Body of pancreas (tissue), 4 donors: ENCODE measurements at regions not wholly inside any gene's neighbourhood (a gene's known extent, or its start where the extent isn't known, plus 50 kb on each side); places are given as distances from the start of the nearest gene placed in this dataset.

Experiments
- ATAC-seq: fragments of 150-250 bp; one replicate; pipeline ENCODE4 v1.9.1; 2016
- DNase-seq, 4 donors: peaks; one replicate each; pipeline ENCODE4 v3.0.0-alpha.2; 2019
- H3K27ac ChIP-seq, 4 donors: fragments of 200-600 bp; sonication (generic); 1 replicate in 3 of 4; 2 replicates in 1 of 4; pipeline versions ENCODE4 v1.5.1 to v1.6.1; 2016 to 2019; ENCODE audit warnings: mild to moderate bottlenecking in 1 of 4, mixed read lengths in 1 of 4, moderate library complexity in 1 of 4
- H3K27me3 ChIP-seq, 2 donors: fragments of 200-600 bp; sonication (generic); one replicate each; pipeline ENCODE4 v1.6.0; 2016; ENCODE audit warnings: mild to moderate bottlenecking in 1 of 2
- H3K36me3 ChIP-seq, 2 donors: fragments of 200-600 bp; sonication (generic); replicated peaks in 1 of 2; 2 replicates each; pipeline ENCODE4 v1.5.1; 2016; ENCODE audit warnings: low read depth in 2 of 2; ENCODE audit not compliant: insufficient read depth in 1 of 2
- H3K4me1 ChIP-seq: fragments of 200-600 bp; sonication (generic); one replicate; pipeline ENCODE4 v1.6.0; 2016
- H3K4me3 ChIP-seq, 2 donors: fragments of 200-600 bp; sonication (generic); 1 replicate in 1 of 2; 2 replicates in 1 of 2; pipeline ENCODE4 v1.5.1; 2016 to 2019
- H3K9me3 ChIP-seq, 3 donors: fragments of 200-600 bp; sonication (generic); 1 replicate in 2 of 3; 2 replicates in 1 of 3; pipeline ENCODE4 v1.5.1; 2016
- POLR2A ChIP-seq, 3 donors: fragments of 450-650 bp; IDR thresholded peaks; one replicate each; pipeline ENCODE4 v1.6.1; 2016; ENCODE audit warnings: antibody characterized with exemption in 3 of 3, mild to moderate bottlenecking in 2 of 3
- WGBS, 2 donors: methylation state at CpG; one replicate each; pipeline ENCODE4 v1.1.5; 2017; 5-methylcytosine and 5-hydroxymethylcytosine counted together
- intact Hi-C: fragments of 100-400 bp; cut with DNase I; formaldehyde crosslinking; loops from one replicate; pipeline ENCODE4 v1.15.1; 2023
- TF ChIP-seq, protein P1 (sequence below), 7 experiments: fragments of 450-650 bp in 4 of 7; fragments of 200-600 bp in 3 of 7; sonication (generic) in 3 of 7; IDR thresholded peaks; one replicate each; pipeline ENCODE4 v1.5.1; 2016 to 2019; ENCODE audit warnings: antibody characterized with exemption in 7 of 7

DNA sequence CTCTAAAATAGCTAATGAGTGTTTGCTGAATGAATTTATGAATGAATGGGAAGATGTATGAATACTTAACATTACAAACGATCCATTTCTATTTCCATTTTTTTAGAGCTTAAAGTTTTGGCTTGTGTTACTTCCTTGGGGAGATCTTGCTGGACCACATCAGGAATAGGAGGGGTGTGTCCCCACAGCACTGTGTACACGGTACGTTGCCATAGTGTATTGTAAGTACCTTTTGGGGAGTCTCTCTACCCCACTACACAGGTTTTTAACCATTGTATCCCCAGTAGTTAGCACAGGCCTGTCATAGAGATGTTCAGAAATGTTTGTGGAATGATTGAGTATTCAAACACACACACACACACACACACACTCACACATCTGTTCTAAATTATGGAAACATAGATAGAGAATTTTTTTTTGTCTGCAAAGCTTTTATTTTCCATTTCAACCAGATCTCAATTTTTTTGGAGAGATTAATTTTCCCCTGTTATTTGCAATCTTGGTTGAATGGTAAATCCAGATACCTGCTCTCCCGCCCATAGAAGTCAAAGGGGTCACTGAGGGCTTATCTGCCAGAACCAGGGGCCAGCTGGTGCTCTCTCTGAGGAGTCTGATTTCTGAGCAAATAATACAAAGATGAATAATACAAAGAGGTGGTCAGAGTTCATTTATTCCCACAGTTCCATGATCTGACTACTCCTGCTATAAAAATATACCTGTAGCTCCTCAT is 471.0 kb downstream of the INSC start:
- WGBS, 2 donors: 69 to 77% methylated on average over 4 of the region's 4 CpGs
- no peaks in the 10 kb centered on the region for H3K4me1 ChIP-seq
- H3K36me3 ChIP-seq: no peaks in the 10 kb centered on the region
- H3K27me3 ChIP-seq: no peaks in the 10 kb centered on the region
- ATAC-seq (no peak), DNase-seq (no peak)
- no peak for TF ChIP-seq POLR2A (IDR thresholded peaks at IDR 0.05)
- TF ChIP-seq, protein P1, sequence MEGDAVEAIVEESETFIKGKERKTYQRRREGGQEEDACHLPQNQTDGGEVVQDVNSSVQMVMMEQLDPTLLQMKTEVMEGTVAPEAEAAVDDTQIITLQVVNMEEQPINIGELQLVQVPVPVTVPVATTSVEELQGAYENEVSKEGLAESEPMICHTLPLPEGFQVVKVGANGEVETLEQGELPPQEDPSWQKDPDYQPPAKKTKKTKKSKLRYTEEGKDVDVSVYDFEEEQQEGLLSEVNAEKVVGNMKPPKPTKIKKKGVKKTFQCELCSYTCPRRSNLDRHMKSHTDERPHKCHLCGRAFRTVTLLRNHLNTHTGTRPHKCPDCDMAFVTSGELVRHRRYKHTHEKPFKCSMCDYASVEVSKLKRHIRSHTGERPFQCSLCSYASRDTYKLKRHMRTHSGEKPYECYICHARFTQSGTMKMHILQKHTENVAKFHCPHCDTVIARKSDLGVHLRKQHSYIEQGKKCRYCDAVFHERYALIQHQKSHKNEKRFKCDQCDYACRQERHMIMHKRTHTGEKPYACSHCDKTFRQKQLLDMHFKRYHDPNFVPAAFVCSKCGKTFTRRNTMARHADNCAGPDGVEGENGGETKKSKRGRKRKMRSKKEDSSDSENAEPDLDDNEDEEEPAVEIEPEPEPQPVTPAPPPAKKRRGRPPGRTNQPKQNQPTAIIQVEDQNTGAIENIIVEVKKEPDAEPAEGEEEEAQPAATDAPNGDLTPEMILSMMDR (IDR thresholded peaks at IDR 0.05): no peak
- intact Hi-C loops: no loop called here
- no peak overlapping the region for H3K4me3 ChIP-seq
- no peak overlapping the region for H3K27ac ChIP-seq
- no peaks in the 10 kb centered on the region for H3K9me3 ChIP-seq

DNA sequence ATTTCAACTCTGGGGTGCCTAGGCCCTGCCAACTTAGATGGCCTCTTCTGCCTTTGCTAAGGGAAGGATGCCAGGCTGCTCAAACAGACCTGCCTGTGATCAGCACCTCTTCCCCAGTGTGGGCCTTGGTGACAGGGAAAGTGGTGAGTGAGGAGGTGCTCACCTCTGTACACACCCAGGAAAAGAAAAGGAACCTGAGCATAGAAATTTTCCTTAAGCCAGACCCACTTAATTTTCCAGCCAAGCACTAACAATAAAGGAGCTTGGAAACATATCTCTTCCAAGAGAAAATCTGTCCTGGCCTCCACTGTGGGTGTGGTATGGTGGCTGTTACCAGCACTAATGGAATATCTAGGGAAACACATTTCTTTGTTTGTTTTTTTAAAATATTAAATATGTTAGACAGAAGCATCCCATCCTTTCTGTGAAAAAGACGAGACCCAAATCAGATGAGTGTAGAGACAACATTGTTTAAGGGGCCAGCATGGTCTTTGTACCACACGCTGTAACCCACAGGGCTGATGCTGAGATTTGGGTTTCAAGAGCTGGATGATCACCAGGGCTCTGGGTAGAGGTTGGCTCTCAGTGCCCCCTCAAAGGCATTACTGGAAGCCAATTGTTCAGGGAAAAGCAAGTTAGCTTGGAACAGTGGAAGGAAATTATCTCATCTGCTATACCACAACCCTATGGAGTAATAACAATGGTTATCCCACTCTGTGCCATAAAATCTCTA is 472.2 kb downstream of the INSC start:
- H3K9me3 ChIP-seq: no peaks in the 10 kb centered on the region
- no peak overlapping the region for H3K4me3 ChIP-seq
- DNase-seq: no peak
- H3K4me1 ChIP-seq: no peaks in the 10 kb centered on the region
- TF ChIP-seq, protein P1 (IDR thresholded peaks at IDR 0.05): no peak
- no peak for TF ChIP-seq POLR2A (IDR thresholded peaks at IDR 0.05)
- no peaks in the 10 kb centered on the region for H3K27me3 ChIP-seq
- no peaks in the 10 kb centered on the region for H3K36me3 ChIP-seq
- ATAC-seq: no peak
- intact Hi-C loops: no loop called here
- 83 to 90% methylated on average over 2 of the region's 2 CpGs for WGBS, 2 donors
- no peak overlapping the region for H3K27ac ChIP-seq

DNA sequence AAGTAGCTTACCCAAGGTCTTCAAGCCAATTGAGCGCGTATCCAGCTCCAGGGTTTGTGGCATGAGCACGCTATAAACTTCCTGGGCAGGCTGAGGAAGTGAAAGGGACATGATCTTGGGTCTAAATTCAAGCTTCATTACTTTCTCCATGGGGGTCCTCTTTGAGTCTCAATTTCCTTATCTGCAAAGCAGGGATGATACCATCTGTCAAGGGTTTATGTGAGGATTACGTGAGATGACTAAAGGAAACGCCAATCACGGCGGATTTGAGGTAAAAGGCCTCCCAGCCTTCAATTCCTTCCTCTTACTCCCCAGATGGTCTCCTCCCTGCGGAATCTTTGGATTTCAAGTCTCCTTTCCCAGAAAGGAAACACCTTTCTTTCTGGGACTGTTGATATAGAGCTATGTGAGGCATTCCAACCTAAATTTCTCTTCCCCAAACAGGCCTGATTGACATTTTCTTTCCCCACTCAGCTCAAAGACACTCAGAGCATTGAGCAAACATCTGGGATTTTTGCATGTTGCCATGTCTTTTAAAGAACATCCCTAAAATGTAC is 474.4 kb downstream of the INSC start:
- H3K4me1 ChIP-seq: no peaks in the 10 kb centered on the region
- H3K27ac ChIP-seq: no peak overlapping the region
- DNase-seq (no peak), ATAC-seq (no peak)
- H3K4me3 ChIP-seq: no peak overlapping the region
- intact Hi-C loops: no loop called here
- H3K27me3 ChIP-seq: no peaks in the 10 kb centered on the region
- H3K9me3 ChIP-seq: no peaks in the 10 kb centered on the region
- no peaks in the 10 kb centered on the region for H3K36me3 ChIP-seq
- 92 to 93% methylated on average over 8 of the region's 8 CpGs for WGBS, 2 donors
- no peak for TF ChIP-seq POLR2A (IDR thresholded peaks at IDR 0.05)
- TF ChIP-seq, protein P1 (IDR thresholded peaks at IDR 0.05): no peak

DNA sequence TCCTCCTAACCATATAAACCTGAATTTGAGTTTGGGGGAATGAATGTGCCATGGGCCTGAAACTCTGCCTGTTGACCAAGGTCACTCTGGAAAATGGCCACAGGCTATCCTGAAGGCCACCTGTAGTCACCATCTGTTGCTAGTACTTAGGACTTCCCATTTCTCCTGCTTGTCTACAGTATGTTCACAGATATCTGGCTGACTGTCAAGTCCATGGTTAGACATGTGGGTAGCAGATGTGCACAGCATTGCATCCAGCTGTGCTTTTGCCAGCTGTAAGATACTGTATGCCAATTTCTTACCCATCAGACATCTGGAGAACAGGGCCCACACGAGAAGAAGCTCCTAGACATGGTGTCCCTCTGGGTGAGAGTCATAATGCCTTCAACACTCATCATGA is 475.4 kb downstream of the INSC start:
- Histone ChIP-seq H3K4me1 (no peaks in the 10 kb centered on the region), H3K9me3 (no peaks in the 10 kb centered on the region), H3K27me3 (no peaks in the 10 kb centered on the region), H3K36me3 (no peaks in the 10 kb centered on the region), H3K27ac (no peak overlapping the region), H3K4me3 (no peak overlapping the region)
- no peak for ATAC-seq
- intact Hi-C loops: no loop called here
- TF ChIP-seq, protein P1 (IDR thresholded peaks at IDR 0.05): no peak
- WGBS, 2 donors: 71 to 95% methylated on average over 1 of the region's 1 CpG
- DNase-seq: no peak
